Cardiac muscle cell (in vitro differentiated cells and primary cell): ENCODE measurements at regions not wholly inside any gene's neighbourhood (a gene's known extent, or its start where the extent isn't known, plus 50 kb on each side); places are given as distances from the start of the nearest gene placed in this dataset.

Experiments used
- DNase-seq, 2 donors: peaks; one replicate each; pipeline versions ENCODE4 v3.0.0 to v3.0.0-alpha.2; 2010 to 2017; ENCODE audit warnings: low read depth in 1 of 2, low spot score in 1 of 2
- H3K27ac ChIP-seq: fragments of 200-600 bp; sonication (generic); 2 replicates; pipeline ENCODE4 v1.5.1; 2016
- H3K27me3 ChIP-seq: fragments of 200-600 bp; sonication (generic); 2 replicates; pipeline ENCODE4 v1.6.0; 2016; ENCODE audit warnings: control low read depth
- H3K36me3 ChIP-seq: fragments of 200-600 bp; sonication (generic); 2 replicates; pipeline ENCODE4 v1.5.1; 2016; ENCODE audit warnings: control low read depth
- H3K4me1 ChIP-seq: fragments of 200-600 bp; sonication (generic); 2 replicates; pipeline ENCODE4 v1.8.1; 2017; ENCODE audit warnings: low read depth, mild to moderate bottlenecking, mixed run types
- H3K4me3 ChIP-seq: fragments of 200-600 bp; sonication (generic); 2 replicates; pipeline ENCODE4 v1.5.1; 2016; ENCODE audit warnings: mild to moderate bottlenecking
- H3K9me3 ChIP-seq: fragments of 200-600 bp; sonication (generic); 2 replicates; pipeline ENCODE4 v1.5.1; 2017; ENCODE audit warnings: low read depth, mild to moderate bottlenecking, control low read depth
- TF ChIP-seq, protein P1 (sequence below): IDR thresholded peaks from 2 replicates; pipeline ENCODE4 v1.5.1; 2012; ENCODE audit warnings: low read depth, mild to moderate bottlenecking, low read length

DNA sequence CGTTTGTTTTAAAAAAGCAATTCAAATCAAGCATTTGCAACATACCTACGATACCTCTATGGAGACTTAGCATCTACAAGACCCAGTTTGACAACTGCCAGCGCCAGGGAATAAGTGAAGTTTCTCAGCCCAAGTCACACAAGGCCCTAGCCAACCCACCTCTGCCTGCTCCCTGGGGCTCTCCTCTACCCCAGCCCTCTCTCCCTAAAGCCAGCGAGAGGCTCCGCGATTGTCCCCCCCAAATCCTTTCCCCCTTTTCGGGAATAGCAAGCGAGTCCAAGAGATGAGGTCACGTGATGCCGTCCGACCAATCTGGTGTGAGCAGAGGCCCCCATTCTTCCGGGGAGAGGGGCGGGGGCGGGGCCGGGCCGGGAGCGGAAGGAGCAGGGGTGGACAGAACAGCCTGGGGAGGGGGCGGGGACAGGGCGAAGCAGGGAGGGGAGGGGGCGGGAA lies 102.2 kb upstream of the RAB6C start:
- H3K36me3 ChIP-seq, result no peaks in the 10 kb centered on the region
- TF ChIP-seq, protein P1, sequence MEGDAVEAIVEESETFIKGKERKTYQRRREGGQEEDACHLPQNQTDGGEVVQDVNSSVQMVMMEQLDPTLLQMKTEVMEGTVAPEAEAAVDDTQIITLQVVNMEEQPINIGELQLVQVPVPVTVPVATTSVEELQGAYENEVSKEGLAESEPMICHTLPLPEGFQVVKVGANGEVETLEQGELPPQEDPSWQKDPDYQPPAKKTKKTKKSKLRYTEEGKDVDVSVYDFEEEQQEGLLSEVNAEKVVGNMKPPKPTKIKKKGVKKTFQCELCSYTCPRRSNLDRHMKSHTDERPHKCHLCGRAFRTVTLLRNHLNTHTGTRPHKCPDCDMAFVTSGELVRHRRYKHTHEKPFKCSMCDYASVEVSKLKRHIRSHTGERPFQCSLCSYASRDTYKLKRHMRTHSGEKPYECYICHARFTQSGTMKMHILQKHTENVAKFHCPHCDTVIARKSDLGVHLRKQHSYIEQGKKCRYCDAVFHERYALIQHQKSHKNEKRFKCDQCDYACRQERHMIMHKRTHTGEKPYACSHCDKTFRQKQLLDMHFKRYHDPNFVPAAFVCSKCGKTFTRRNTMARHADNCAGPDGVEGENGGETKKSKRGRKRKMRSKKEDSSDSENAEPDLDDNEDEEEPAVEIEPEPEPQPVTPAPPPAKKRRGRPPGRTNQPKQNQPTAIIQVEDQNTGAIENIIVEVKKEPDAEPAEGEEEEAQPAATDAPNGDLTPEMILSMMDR, result no peak
- H3K9me3 ChIP-seq, result no peaks in the 10 kb centered on the region
- DNase-seq, result peak; percentile 93 to 95
- no peak overlapping the region for H3K27ac ChIP-seq
- H3K27me3 ChIP-seq, result no peaks in the 10 kb centered on the region
- H3K4me1 ChIP-seq, result peaks cover 5% of the 10 kb centered on the region
- peak overlapping the region; percentile 55 for H3K4me3 ChIP-seq

DNA sequence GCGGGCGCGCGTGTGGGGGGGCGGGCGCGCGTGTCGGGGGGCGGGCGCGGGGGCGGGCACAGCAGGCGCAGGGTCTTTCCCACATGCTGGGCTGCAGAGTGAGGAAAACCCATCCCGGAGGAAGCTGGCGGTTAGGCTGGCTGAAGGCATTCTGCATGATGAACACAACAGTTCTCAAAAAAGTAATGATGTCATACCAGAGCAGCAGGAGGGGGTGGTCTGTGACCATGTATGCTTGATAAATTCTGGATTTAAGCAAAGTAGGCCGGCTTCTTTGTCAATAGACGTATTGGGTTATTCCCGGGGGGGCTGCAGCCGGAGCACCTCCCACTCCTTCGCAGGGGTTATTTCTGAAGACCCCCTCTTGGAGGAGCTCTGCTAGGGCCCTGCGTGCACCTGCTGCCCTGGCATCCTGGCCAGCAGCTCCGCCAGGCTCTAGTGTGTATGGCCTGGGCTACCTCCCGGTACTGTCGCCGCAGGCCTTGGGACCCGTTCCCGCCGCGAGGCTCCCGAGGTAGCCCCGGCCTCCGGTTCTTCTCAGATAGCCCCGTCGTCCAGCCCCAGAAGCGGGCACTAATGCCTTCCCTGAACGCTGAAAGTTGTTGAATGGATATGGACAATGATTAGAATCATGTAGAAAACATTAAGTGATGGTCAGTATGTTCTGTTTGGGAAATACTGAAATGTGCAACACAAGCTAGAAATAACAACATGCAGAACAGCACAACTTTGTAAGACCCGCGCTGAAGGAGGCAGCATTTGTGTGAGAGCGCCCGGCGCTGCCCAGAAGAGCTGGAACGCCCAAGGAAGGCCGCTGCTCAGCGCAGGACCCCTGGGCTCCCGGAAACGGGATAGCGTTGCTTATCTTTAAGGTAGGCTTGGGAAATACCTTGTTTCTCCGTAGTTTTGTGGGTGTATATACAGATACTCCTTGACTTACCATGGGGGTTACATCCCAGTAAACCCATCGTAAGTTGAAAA lies 101.4 kb upstream of the RAB6C start:
- TF ChIP-seq, protein P1, result no peak
- Histone ChIP-seq H3K9me3 (no peaks in the 10 kb centered on the region), H3K27ac (no peak overlapping the region), H3K27me3 (no peaks in the 10 kb centered on the region), H3K4me3 (peak overlapping the region; percentile 41), H3K36me3 (no peaks in the 10 kb centered on the region), H3K4me1 (peaks cover 5% of the 10 kb centered on the region)
- peak; percentile 9 to 75 for DNase-seq

DNA sequence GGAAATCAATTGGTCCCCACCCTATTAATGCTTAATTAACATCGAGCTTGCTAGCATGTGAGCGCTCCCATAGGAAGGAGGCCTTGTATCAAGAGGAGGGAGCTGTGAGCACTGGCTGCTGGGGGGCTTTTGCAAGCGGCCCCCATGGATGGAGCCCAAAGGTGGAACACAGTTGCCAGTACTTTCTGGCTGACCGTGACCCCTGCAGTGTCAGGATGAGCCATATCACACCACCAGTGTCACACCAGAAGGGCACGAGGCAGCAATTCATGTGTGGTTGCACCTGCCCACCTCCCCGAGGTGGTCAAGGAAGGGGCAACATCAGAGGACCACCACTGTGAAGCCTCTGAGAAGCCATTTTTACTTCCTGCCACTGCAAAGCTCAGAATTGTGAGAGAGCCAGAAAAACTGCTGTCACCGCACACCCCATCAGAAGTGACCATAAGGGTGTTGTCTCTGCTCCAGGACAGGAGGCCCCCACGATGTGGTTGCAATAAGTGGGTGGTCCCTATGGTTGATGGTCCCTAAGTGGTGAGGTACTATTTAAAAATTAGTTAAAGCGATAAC lies 99.8 kb upstream of the RAB6C start:
- no peak for DNase-seq
- Histone ChIP-seq H3K4me1 (peaks cover 5% of the 10 kb centered on the region), H3K4me3 (no peak overlapping the region), H3K27me3 (no peaks in the 10 kb centered on the region), H3K27ac (no peak overlapping the region), H3K9me3 (no peaks in the 10 kb centered on the region), H3K36me3 (no peaks in the 10 kb centered on the region)
- TF ChIP-seq, protein P1, result no peak

DNA sequence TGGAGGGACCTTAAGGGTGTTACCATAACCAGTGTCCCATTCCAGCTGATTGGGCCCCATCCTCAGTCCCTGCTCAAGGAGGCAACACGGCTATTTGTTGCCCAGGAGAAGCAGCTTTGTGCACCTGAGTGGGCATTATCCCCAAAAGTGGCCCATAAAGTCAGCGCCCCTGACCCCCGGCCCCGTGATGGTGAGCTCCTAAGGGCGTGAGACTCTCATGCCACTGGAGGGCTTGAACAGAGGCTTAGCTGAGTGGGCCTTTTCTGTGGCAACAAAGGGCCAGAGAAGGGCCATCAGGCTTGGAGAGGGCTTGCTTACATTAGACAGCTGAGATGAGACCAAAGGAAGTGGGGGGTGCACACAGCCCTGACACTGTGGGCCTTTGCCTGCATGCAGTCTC lies 99.2 kb upstream of the RAB6C start:
- no peaks in the 10 kb centered on the region for H3K36me3 ChIP-seq
- TF ChIP-seq, protein P1, result no peak
- H3K27ac ChIP-seq, result no peak overlapping the region
- no peaks in the 10 kb centered on the region for H3K27me3 ChIP-seq
- H3K4me1 ChIP-seq, result peaks cover 5% of the 10 kb centered on the region
- no peak for DNase-seq
- no peaks in the 10 kb centered on the region for H3K9me3 ChIP-seq
- no peak overlapping the region for H3K4me3 ChIP-seq

DNA sequence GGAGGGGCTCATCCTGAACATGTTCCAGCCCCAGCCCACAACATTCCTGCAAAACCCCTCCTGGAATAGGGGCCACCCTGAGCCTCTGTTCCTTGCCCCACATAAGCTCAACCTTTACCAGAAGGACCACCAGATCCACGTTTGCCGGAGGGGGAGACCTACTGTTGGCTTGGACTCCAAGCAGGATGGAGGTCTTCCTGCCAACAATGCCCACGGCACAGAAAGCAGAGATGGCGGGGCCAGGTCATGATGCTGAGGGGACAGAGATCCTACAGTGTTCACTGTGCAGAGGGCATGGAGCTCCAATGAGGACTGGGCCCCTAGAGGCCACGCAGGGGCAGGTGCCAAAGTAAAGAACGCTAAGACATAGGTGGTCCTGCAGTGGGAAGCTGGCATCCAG lies 98.5 kb upstream of the RAB6C start:
- Histone ChIP-seq H3K27ac (no peak overlapping the region), H3K27me3 (no peaks in the 10 kb centered on the region), H3K9me3 (no peaks in the 10 kb centered on the region), H3K36me3 (no peaks in the 10 kb centered on the region), H3K4me3 (no peak overlapping the region), H3K4me1 (peaks cover 5% of the 10 kb centered on the region)
- no peak for DNase-seq
- TF ChIP-seq, protein P1, result no peak
